Karpas-422 (cell line): ENCODE measurements at regions not wholly inside any gene's neighbourhood (a gene's known extent, or its start where the extent isn't known, plus 50 kb on each side); places are given as distances from the start of the nearest gene placed in this dataset.

Experiments used
- DNase-seq: peaks from one replicate; pipeline ENCODE4 v3.0.0-alpha.2; 2015
- H2AFZ ChIP-seq: fragments of 200-600 bp; sonication (generic); 2 replicates; pipeline ENCODE4 v1.6.1; 2014; ENCODE audit warnings: antibody characterized with exemption, low read length, mixed read lengths
- H3K27ac ChIP-seq: fragments of 200-600 bp; sonication (generic); 2 replicates; pipeline ENCODE4 v1.5.1; 2014; ENCODE audit warnings: mild to moderate bottlenecking, low read length, moderate library complexity
- H3K27me3 ChIP-seq: fragments of 200-600 bp; sonication (generic); 2 replicates; pipeline ENCODE4 v1.6.1; 2014; ENCODE audit warnings: low read length, mixed read lengths
- H3K36me3 ChIP-seq: fragments of 200-600 bp; sonication (generic); 2 replicates; pipeline ENCODE4 v1.6.1; 2014; ENCODE audit warnings: low read length, mixed read lengths; ENCODE audit not compliant: insufficient read depth
- H3K4me1 ChIP-seq: fragments of 200-600 bp; sonication (generic); 2 replicates; pipeline ENCODE4 v1.6.1; 2014; ENCODE audit warnings: mild to moderate bottlenecking, low read length, mixed read lengths
- H3K4me2 ChIP-seq: fragments of 200-600 bp; sonication (generic); 2 replicates; pipeline ENCODE4 v1.6.1; 2014; ENCODE audit warnings: low read length, low read depth, mild to moderate bottlenecking; ENCODE audit not compliant: poor library complexity, severe bottlenecking
- H3K4me3 ChIP-seq: fragments of 200-600 bp; sonication (generic); 2 replicates; pipeline ENCODE4 v1.5.1; 2014; ENCODE audit warnings: mild to moderate bottlenecking, antibody characterized with exemption, low read length, mixed read lengths
- H3K79me2 ChIP-seq: fragments of 200-600 bp; sonication (generic); 2 replicates; pipeline ENCODE4 v1.6.1; 2014; ENCODE audit warnings: mild to moderate bottlenecking, low read length, mixed read lengths
- H3K9ac ChIP-seq: fragments of 200-600 bp; sonication (generic); 2 replicates; pipeline ENCODE4 v1.6.0; 2014; ENCODE audit warnings: low read length
- H3K9me2 ChIP-seq: fragments of 200-600 bp; sonication (generic), shearing (Covaris generic); replicated peaks from 2 replicates; pipeline ENCODE4 v1.6.0; 2014; ENCODE audit warnings: mild to moderate bottlenecking, low read length, moderate library complexity; ENCODE audit not compliant: insufficient read depth
- H3K9me3 ChIP-seq: fragments of 300-700, 200-600 bp; sonication (generic); 2 replicates; pipeline ENCODE4 v1.6.1; 2014; ENCODE audit warnings: low read length, mixed read lengths
- H4K20me1 ChIP-seq: fragments of 200-600 bp; sonication (generic); 2 replicates; pipeline ENCODE4 v1.6.1; 2014; ENCODE audit warnings: mild to moderate bottlenecking, antibody characterized with exemption, low read length, low read depth; ENCODE audit not compliant: insufficient read depth

DNA sequence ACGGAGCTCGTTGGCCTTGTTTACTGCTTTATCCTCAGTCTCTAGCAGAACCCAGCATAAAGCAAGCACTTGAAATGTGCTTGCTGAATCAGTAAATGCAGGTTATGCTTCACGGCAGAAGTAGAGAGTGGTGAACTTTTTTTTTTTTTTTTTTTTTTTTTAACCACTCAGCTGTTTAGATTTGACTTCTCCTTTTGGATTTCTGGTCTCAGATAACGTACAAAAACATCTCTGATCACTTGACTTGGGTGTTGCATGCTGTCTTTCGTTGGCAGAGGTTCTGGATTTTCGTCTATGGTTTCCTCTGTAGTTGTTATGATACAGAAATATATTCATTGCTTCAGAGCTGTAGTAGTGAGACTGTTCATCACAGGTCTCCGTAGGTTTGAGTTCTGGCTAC, 242.5 kb upstream of the HABP2 start:
- H2AFZ ChIP-seq = no peak overlapping the region
- no peak for DNase-seq
- no peaks in the 10 kb centered on the region for H3K4me1 ChIP-seq
- H4K20me1 ChIP-seq = no peaks in the 10 kb centered on the region
- H3K9me2 ChIP-seq = no peaks in the 10 kb centered on the region
- no peak overlapping the region for H3K9ac ChIP-seq
- no peaks in the 10 kb centered on the region for H3K36me3 ChIP-seq
- no peak overlapping the region for H3K4me2 ChIP-seq
- H3K79me2 ChIP-seq = no peaks in the 10 kb centered on the region
- H3K4me3 ChIP-seq = no peak overlapping the region
- no peaks in the 10 kb centered on the region for H3K9me3 ChIP-seq
- no peak overlapping the region for H3K27ac ChIP-seq
- no peaks in the 10 kb centered on the region for H3K27me3 ChIP-seq

DNA sequence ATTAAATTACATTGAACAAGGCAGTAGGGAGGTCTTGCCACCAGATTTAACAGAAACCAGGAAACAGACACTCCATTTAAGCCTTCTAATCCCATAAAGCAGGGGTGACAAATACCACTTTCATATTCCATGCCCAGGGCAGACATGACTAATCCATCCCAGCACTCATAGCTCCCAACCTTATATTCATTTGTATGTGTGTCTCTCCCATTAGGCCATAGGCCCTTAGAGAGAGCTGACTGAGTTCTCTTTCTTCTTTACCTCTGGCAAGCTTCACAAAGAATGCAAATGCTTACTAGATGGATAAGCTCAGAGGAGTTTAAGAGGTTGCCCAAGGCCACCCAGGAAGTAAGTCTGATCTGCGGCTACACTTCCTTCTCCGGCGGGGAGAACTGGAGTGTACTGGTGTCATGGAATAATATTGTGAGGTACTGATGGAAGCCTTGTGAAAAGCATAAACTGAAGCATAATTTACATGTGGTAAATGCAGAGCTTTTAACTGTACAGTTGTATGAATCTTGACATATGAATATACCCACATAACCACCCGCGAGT, 239.7 kb upstream of the HABP2 start:
- Histone ChIP-seq H3K4me1 (no peaks in the 10 kb centered on the region), H3K4me3 (no peak overlapping the region), H3K79me2 (no peaks in the 10 kb centered on the region), H3K27ac (no peak overlapping the region), H3K9me2 (no peaks in the 10 kb centered on the region), H3K9me3 (no peaks in the 10 kb centered on the region), H2AFZ (no peak overlapping the region), H3K9ac (no peak overlapping the region), H4K20me1 (no peaks in the 10 kb centered on the region), H3K27me3 (no peaks in the 10 kb centered on the region), H3K36me3 (no peaks in the 10 kb centered on the region), H3K4me2 (no peak overlapping the region)
- DNase-seq = no peak

DNA sequence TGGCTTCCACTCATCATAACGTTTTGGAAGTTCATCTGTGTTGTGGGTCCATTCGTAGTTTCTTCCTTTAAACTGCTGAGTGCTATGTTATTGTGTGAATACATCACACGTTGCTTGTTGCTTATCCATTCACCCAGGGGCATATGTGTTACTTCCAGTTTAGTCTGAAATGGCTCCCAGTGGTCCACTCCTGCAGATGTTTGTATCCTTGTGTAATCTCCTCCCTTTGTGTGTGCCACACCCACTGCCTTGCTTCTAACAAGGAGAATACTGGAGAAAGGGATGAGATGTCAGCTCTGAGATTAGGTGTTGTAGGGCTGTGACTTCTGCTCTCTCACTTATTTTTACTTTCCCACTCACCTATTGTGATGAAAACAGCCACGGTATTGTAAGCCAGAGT, 239.1 kb upstream of the HABP2 start:
- Histone ChIP-seq H3K79me2 (no peaks in the 10 kb centered on the region), H3K4me1 (no peaks in the 10 kb centered on the region), H3K27me3 (no peaks in the 10 kb centered on the region), H2AFZ (no peak overlapping the region), H3K9me3 (no peaks in the 10 kb centered on the region), H3K4me3 (no peak overlapping the region), H3K27ac (no peak overlapping the region), H3K9ac (no peak overlapping the region), H3K4me2 (no peak overlapping the region), H3K36me3 (no peaks in the 10 kb centered on the region), H3K9me2 (no peaks in the 10 kb centered on the region), H4K20me1 (no peaks in the 10 kb centered on the region)
- DNase-seq = no peak

DNA sequence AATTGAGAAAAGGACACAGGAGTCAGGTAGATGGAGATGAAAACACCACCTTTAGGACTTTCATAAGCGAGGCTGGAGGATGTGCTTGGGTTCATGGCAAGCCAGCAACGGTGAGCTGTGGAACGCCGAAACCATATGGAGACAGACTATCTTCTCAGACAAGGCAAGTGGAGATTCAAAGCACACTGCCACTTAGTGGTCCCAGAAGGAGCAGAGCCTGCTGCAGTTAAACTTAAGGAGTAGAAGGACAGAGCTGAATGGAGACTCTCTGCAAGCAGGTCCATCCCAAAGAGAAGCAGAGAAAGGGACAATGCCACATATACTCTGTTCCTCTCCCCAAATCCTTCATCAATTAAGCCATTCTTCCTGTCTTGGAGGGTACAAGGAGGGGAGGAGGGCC, 236.3 kb upstream of the HABP2 start:
- Histone ChIP-seq H3K4me3 (no peak overlapping the region), H4K20me1 (no peaks in the 10 kb centered on the region), H3K27me3 (no peaks in the 10 kb centered on the region), H2AFZ (no peak overlapping the region), H3K36me3 (no peaks in the 10 kb centered on the region), H3K9me3 (no peaks in the 10 kb centered on the region), H3K9me2 (no peaks in the 10 kb centered on the region), H3K4me1 (no peaks in the 10 kb centered on the region), H3K27ac (no peak overlapping the region), H3K9ac (no peak overlapping the region), H3K79me2 (no peaks in the 10 kb centered on the region), H3K4me2 (no peak overlapping the region)
- DNase-seq = no peak

DNA sequence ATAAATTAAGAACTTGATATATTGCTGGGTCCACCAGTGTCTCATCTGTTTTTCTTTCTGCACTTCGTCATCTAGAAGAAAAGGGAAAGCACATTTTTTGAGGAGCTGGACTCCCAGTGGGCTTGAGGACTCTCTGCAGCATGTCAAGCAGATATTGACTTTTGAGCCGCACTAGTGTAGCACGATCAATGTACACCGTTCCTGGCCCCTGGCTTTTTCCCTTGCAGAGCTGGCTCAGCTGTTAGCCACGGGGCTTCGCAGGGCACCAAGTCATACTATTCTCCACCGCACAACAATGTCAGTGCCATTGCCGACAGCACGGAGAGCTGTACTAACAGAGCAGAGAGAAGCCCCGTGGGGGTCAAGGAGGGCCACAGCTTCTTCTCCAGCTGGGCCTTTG, 235.4 kb upstream of the HABP2 start:
- Histone ChIP-seq H3K27ac (no peak overlapping the region), H3K4me3 (no peak overlapping the region), H3K36me3 (no peaks in the 10 kb centered on the region), H3K79me2 (no peaks in the 10 kb centered on the region), H2AFZ (no peak overlapping the region), H3K4me2 (no peak overlapping the region), H4K20me1 (no peaks in the 10 kb centered on the region), H3K9me3 (no peaks in the 10 kb centered on the region), H3K9ac (no peak overlapping the region), H3K9me2 (no peaks in the 10 kb centered on the region), H3K27me3 (no peaks in the 10 kb centered on the region), H3K4me1 (no peaks in the 10 kb centered on the region)
- no peak for DNase-seq

DNA sequence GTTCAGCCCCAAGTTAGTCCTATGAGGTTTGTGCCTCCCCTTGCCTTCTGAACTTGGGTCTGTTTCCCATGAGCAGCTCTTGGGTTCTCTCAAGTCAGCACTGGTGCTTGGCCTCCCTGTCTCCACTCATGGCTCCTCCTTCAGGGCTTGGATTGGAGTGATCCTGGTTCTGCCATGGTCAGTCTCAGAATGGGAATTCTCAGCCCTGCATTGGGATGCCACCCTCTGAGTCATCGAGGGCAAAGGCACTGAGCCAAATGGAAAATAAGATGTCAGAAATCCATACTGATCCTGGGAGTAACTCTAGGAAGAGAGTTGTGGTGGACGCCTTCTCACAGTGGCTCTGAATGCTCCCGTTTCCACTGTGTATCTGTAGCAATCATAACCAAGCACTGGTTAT, 233.4 kb upstream of the HABP2 start:
- Histone ChIP-seq H3K9ac (no peak overlapping the region), H2AFZ (no peak overlapping the region), H3K4me1 (no peaks in the 10 kb centered on the region), H3K79me2 (no peaks in the 10 kb centered on the region), H3K27ac (no peak overlapping the region), H3K4me3 (no peak overlapping the region), H3K9me2 (no peaks in the 10 kb centered on the region), H4K20me1 (no peaks in the 10 kb centered on the region), H3K36me3 (no peaks in the 10 kb centered on the region), H3K27me3 (no peaks in the 10 kb centered on the region), H3K4me2 (no peak overlapping the region), H3K9me3 (no peaks in the 10 kb centered on the region)
- DNase-seq = no peak

DNA sequence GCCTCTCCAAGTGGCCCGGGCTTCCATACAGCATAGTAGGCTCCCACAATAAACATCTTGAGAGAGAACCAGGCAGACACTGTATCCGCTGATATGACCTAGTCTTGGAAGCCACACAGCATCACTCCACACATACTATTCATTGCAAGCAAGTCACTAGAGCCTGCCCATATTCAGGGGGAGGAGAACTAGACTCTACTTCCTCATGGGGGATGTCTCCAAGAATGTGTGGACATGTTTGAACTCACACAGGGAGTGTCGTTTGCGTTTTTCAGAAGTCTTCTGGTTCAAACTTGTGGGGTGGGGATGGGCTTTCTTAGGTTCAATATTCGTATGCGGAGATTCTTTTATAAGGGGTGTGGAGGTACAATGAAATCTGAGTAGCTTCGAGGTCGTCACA, 232.6 kb upstream of the HABP2 start:
- Histone ChIP-seq H3K9me2 (no peaks in the 10 kb centered on the region), H4K20me1 (no peaks in the 10 kb centered on the region), H3K4me2 (no peak overlapping the region), H3K4me3 (no peak overlapping the region), H3K79me2 (no peaks in the 10 kb centered on the region), H3K27ac (no peak overlapping the region), H3K9ac (no peak overlapping the region), H3K4me1 (no peaks in the 10 kb centered on the region), H2AFZ (no peak overlapping the region), H3K36me3 (no peaks in the 10 kb centered on the region), H3K9me3 (no peaks in the 10 kb centered on the region), H3K27me3 (no peaks in the 10 kb centered on the region)
- no peak for DNase-seq

DNA sequence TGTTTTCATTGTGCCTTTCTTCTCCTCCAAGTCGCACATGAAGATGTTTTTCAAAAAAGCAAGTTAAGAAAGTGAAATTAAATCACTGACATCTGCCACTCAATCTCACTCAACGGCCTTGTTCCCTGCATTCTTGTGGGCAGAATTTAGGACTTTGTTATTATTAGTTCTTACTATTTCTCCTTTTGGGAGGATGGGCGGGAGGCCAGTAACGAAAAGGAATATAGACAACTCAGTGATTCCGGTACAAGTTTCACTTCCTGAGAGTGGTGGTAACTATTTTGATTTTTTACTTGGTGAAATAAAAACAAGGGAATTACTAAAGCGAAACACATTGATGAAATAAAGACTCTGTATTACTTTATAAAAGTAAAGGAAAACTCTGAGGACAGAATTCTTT, 231.9 kb upstream of the HABP2 start:
- H3K4me3 ChIP-seq = no peak overlapping the region
- no peak for DNase-seq
- H3K27me3 ChIP-seq = no peaks in the 10 kb centered on the region
- no peaks in the 10 kb centered on the region for H3K79me2 ChIP-seq
- H3K9ac ChIP-seq = no peak overlapping the region
- no peaks in the 10 kb centered on the region for H3K9me3 ChIP-seq
- H3K27ac ChIP-seq = no peak overlapping the region
- no peaks in the 10 kb centered on the region for H3K4me1 ChIP-seq
- no peaks in the 10 kb centered on the region for H4K20me1 ChIP-seq
- H3K9me2 ChIP-seq = no peaks in the 10 kb centered on the region
- no peak overlapping the region for H2AFZ ChIP-seq
- H3K36me3 ChIP-seq = no peaks in the 10 kb centered on the region
- no peak overlapping the region for H3K4me2 ChIP-seq

DNA sequence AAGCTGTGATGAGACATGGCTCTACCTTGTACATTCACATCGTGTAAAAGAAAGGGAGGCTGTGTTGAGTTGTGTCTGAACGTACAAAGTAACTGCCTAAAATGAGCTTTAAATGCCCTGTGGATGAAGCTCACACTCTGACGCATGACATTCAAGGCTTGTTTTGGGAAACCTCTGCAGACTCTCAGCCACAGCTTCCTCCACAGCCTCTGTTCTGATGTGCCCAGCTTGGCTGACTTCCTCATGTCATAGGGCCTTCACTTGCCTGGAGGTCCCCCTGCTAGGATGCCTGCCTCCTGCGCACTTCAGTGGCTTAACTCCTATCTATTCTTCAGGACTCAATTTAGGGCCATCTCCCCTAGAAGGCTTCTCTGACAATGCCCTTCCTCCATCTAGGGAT, 230.0 kb upstream of the HABP2 start:
- no peaks in the 10 kb centered on the region for H3K36me3 ChIP-seq
- H3K9me3 ChIP-seq = no peaks in the 10 kb centered on the region
- H3K4me2 ChIP-seq = no peak overlapping the region
- H4K20me1 ChIP-seq = no peaks in the 10 kb centered on the region
- no peaks in the 10 kb centered on the region for H3K9me2 ChIP-seq
- H2AFZ ChIP-seq = no peak overlapping the region
- H3K9ac ChIP-seq = no peak overlapping the region
- DNase-seq = no peak
- no peak overlapping the region for H3K27ac ChIP-seq
- H3K4me3 ChIP-seq = no peak overlapping the region
- no peaks in the 10 kb centered on the region for H3K79me2 ChIP-seq
- 0 out of 2 replicates have a peak, but pooled peaks cover 4% of the 10 kb centered on the region for H3K4me1 ChIP-seq
- no peaks in the 10 kb centered on the region for H3K27me3 ChIP-seq
